Upper lobe of left lung (tissue), 4 donors: ENCODE measurements at regions not wholly inside any gene's neighbourhood (a gene's known extent, or its start where the extent isn't known, plus 50 kb on each side); places are given as distances from the start of the nearest gene placed in this dataset.

Experiments used
- EP300 ChIP-seq, 4 donors: sonication (generic); formaldehyde crosslinking; IDR thresholded peaks; one replicate each; pipeline ENCODE4 v1.5.1; 2017; ENCODE audit warnings: antibody characterized with exemption in 4 of 4, control low read depth in 2 of 4
- TF ChIP-seq, protein P1 (sequence below), 6 experiments: fragments of 450-650 bp in 4 of 6; fragments of 200-600 bp in 2 of 6; sonication (generic) in 2 of 6; IDR thresholded peaks; one replicate each; pipeline ENCODE4 v1.5.1; 2016 to 2019; ENCODE audit warnings: antibody characterized with exemption in 6 of 6

DNA sequence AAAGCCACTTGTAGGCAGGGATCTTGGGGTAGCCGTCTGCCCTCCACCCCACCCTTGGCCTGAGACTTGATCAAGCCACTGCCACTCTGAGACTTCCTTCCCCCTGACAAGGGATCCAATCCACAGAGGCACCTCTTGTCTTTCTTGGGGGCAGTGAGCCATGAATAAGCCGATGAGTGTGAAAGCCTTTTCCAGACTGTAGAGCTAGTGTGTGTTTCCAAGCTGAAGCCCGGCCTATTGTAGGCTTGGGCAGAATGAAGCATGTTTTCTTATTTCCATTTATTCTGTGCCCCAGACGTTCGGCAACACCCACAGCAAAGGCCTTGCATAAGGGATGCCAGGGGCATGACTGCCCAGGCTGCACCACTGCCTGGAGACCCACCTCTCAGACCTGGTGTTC lies 991.6 kb downstream of the BCL11B start:
- TF ChIP-seq, protein P1, sequence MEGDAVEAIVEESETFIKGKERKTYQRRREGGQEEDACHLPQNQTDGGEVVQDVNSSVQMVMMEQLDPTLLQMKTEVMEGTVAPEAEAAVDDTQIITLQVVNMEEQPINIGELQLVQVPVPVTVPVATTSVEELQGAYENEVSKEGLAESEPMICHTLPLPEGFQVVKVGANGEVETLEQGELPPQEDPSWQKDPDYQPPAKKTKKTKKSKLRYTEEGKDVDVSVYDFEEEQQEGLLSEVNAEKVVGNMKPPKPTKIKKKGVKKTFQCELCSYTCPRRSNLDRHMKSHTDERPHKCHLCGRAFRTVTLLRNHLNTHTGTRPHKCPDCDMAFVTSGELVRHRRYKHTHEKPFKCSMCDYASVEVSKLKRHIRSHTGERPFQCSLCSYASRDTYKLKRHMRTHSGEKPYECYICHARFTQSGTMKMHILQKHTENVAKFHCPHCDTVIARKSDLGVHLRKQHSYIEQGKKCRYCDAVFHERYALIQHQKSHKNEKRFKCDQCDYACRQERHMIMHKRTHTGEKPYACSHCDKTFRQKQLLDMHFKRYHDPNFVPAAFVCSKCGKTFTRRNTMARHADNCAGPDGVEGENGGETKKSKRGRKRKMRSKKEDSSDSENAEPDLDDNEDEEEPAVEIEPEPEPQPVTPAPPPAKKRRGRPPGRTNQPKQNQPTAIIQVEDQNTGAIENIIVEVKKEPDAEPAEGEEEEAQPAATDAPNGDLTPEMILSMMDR (IDR thresholded peaks at IDR 0.05) = no peak
- TF ChIP-seq EP300 (IDR thresholded peaks at IDR 0.05) = no peak
